Activated CD4-positive, alpha-beta T cell treated with anti-CD3 and anti-CD28 coated beads for 36 hours (primary cell): ENCODE measurements at regions not wholly inside any gene's neighbourhood (a gene's known extent, or its start where the extent isn't known, plus 50 kb on each side); places are given as distances from the start of the nearest gene placed in this dataset.

Experiments used
- ATAC-seq: fragments of 200-7000 bp; cut with Tn5 transposase; one replicate; pipeline ENCODE4 v1.10.0; 2021; ENCODE audit warnings: mild to moderate bottlenecking, moderate library complexity
- CTCF ChIA-PET: fragments of 350-600 bp; sonication (Branson Sonifier 250); formaldehyde crosslinking; loops from one replicate; lab custom pipeline; 2021; ENCODE audit warnings: antibody characterized with exemption; lab: Charles Lee
- POLR2A ChIA-PET: fragments of 350-600 bp; sonication (Branson Sonifier 250); formaldehyde crosslinking; loops from one replicate; lab custom pipeline; 2021; ENCODE audit warnings: antibody characterized with exemption, inconsistent platforms; lab: Charles Lee
- DNase-seq: peaks from one replicate; pipeline ENCODE4 v3.0.0-alpha.2; 2020
- H3K27ac Mint-ChIP-seq: one replicate; pipeline ENCODE4 v1.8.0; 2021; ENCODE audit warnings: mixed read lengths
- H3K27me3 Mint-ChIP-seq: one replicate; pipeline ENCODE4 v1.8.0; 2021; ENCODE audit warnings: mixed read lengths
- H3K36me3 Mint-ChIP-seq: one replicate; pipeline ENCODE4 v1.8.0; 2021; ENCODE audit warnings: low read depth, mixed read lengths
- H3K4me1 Mint-ChIP-seq: one replicate; pipeline ENCODE4 v1.8.0; 2021; ENCODE audit warnings: mixed read lengths
- H3K4me3 Mint-ChIP-seq: one replicate; pipeline ENCODE4 v1.8.0; 2021; ENCODE audit warnings: mild to moderate bottlenecking, moderate library complexity, mixed read lengths
- H3K9me3 Mint-ChIP-seq: one replicate; pipeline ENCODE4 v1.8.0; 2021; ENCODE audit warnings: low read depth, mixed read lengths
- intact Hi-C, 2 experiments: fragments of 100-400 bp; cut with DNase I in 1 of 2; cut with micrococcal nuclease in 1 of 2; formaldehyde crosslinking; loops; one replicate each; pipeline versions ENCODE4 v1.14.2 to v1.15.1; 2022 to 2024; cut with DNase I, micrococcal nuclease

DNA sequence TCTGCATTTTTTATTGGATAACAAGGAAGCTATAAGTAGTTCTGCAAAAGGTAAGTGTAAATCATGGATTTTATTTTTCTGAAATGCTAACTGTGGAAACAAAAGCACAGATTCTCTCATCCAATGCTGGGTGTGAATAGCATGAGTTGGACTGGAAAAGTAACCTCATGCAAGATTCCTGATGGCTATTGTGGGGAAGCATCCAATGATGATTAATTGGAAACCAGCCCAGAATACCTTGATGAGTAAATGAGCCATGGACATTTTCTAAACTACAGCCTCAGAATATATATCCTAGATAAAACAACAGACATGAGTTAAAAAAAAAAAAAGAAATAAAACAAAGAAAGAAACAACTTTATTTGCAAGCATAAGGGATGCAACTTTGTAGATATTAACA, 934.6 kb downstream of the CCSER2 start:
- H3K27ac Mint-ChIP-seq: no peak overlapping the region
- POLR2A ChIA-PET: no interaction called here
- H3K4me3 Mint-ChIP-seq: no peak overlapping the region

DNA sequence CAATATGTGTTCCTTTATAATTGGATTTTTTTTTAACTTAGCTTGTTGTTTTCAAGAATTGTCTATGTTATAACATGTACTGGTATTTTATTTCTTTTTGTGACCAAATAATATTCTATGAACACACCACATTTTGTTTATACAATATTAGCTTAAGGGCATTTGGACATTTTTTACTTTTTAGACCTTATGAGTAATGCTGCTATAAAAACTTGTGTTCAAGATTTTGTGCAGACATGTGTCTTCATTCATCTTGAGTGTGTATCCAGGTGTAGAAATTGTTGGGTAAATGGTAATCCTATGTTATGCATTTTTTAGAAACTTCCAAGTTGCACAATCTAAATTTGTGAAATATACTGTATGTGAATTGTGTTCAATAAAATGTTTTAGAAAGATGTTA, 936.7 kb downstream of the CCSER2 start:
- CTCF ChIA-PET: no interaction called here
- POLR2A ChIA-PET: no interaction called here

More for the DNA sequence above, 934.6 kb downstream of the CCSER2 start:
- DNase-seq (no peak), ATAC-seq (no peak)
- Mint-ChIP-seq H3K9me3 (no peaks in the 10 kb centered on the region), H3K27me3 (peaks cover 2% of the 10 kb centered on the region), H3K36me3 (no peaks in the 10 kb centered on the region), H3K4me1 (no peaks in the 10 kb centered on the region)
- intact Hi-C loops: no loop called here
- CTCF ChIA-PET: no interaction called here

DNA sequence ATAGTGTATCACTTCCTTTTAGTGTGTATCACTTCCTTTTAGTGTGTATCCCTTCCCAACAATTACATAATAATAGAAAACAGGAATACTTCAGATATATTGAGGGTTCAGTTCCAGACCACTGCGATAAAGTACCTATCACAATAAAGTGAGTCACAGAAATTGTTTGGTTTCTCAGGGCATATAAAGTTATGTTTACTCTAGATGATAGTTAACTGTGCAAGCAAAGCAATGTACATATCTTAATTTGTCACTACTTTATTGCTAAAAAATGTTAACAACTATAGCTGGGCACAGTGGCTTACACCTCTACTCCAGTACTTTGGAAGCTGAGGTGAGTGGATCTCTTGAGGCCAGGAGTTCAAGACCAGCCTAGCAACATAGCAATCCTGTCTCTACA, 938.4 kb downstream of the CCSER2 start:
- CTCF ChIA-PET: no interaction called here
- DNase-seq: no peak
- H3K36me3 Mint-ChIP-seq: no peaks in the 10 kb centered on the region
- POLR2A ChIA-PET: no interaction called here
- H3K27me3 Mint-ChIP-seq: no peaks in the 10 kb centered on the region
- H3K9me3 Mint-ChIP-seq: peaks cover 6% of the 10 kb centered on the region
- no peak overlapping the region for H3K4me3 Mint-ChIP-seq
- ATAC-seq: no peak
- H3K27ac Mint-ChIP-seq: no peak overlapping the region
- intact Hi-C loops: no loop called here
- no peaks in the 10 kb centered on the region for H3K4me1 Mint-ChIP-seq

More for the DNA sequence above, 936.7 kb downstream of the CCSER2 start:
- H3K4me1 Mint-ChIP-seq: no peaks in the 10 kb centered on the region
- intact Hi-C loops: no loop called here
- H3K27ac Mint-ChIP-seq: no peak overlapping the region
- H3K36me3 Mint-ChIP-seq: no peaks in the 10 kb centered on the region
- H3K27me3 Mint-ChIP-seq: no peaks in the 10 kb centered on the region
- no peak overlapping the region for H3K4me3 Mint-ChIP-seq
- H3K9me3 Mint-ChIP-seq: no peaks in the 10 kb centered on the region
- DNase-seq (no peak), ATAC-seq (no peak)

DNA sequence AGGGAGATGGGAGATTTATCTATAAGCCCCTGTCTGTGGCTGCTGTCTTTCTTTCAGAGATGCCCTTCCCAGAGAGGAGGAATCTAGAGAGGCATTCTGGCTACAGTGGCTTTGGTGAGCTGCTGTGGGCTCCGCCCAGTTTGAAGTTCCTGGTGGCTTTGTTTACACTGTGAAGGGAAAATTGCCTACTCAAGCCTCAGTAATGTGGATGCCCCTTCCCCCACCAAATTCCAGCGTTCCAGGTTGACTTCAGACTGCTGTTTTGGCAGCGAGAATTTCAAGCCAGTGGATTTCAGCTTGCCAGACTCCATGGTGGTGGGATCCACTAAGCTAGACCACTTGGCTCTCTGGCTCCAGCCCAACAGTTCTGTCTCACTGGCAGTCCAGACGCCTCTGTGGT, 951.6 kb downstream of the CCSER2 start:
- Mint-ChIP-seq H3K9me3 (peaks cover 2% of the 10 kb centered on the region), H3K4me3 (no peak overlapping the region), H3K36me3 (no peaks in the 10 kb centered on the region), H3K4me1 (no peaks in the 10 kb centered on the region), H3K27me3 (no peaks in the 10 kb centered on the region), H3K27ac (no peak overlapping the region)
- CTCF ChIA-PET: no interaction called here
- POLR2A ChIA-PET: no interaction called here
- DNase-seq (no peak), ATAC-seq (no peak)
- intact Hi-C loops: no loop called here

DNA sequence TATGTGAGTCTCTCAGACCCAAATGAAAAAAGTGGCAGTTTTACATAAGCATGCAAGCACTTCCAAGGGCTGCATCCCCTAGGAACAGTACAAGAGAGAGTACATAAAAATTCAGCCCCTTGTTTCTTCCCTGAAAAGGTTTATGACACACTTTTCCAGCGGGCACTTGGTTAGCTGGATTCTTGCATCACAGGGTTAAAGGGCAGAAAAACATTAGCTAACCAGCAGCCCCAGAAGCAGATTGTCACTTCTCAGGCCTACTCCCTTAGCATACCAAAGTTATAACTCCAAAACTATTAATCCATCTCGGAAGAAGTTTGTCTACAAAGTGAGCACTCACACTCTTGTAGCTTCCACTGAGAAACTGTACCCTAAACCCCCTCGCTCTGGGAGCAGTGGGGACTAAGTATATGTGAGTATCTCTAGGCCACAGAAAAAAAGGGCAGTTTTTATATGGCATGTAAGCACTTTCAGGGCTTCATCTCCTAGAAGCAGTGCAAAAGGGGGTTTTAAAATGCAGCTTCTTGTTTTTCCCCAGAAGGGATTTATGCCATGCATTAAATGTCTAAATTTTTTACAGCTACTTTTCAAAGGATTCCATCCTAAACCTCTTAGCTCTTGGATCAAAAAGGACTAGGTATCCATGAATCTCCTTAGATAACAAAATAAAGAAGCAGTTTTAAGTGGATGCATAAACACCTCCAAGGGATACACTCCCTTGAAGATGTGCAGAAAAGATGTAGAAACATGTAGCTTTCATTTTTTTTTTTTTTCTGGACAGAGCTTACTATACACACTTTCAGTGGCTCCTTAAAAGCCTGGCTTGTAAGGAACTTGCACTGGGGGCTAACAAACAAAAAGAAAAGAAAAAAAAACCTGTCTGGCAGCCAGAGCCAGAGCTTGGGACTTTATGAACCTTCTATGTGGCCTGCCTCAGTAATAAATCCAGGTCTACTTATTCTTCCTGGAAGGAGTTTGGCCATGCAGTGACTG, 956.7 kb downstream of the CCSER2 start:
- Mint-ChIP-seq H3K9me3 (peaks cover 4% of the 10 kb centered on the region), H3K4me3 (no peak overlapping the region), H3K36me3 (no peaks in the 10 kb centered on the region), H3K27ac (no peak overlapping the region), H3K4me1 (no peaks in the 10 kb centered on the region), H3K27me3 (no peaks in the 10 kb centered on the region)
- ATAC-seq (no peak), DNase-seq (no peak)
- ChIA-PET POLR2A (no interaction called here), CTCF (no interaction called here)
- intact Hi-C loops: no loop called here

DNA sequence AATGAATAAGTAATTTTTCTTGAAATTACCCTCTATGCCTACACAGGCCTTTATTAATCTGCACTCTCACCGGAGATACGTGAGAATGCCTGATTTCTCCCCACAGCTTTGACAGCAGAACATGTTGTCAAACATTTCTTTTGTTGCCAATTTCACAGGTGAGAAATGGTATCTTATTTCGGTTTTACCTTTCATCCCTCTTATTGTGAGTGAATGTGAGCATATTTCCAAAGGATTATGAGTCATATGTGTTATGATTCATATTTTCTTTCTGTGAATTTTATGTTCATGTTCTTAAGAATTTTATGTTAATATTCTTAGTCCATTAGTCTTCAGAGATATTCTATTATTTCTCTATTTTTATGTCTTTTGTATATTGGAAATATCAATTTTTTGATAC, 965.1 kb downstream of the CCSER2 start:
- Mint-ChIP-seq H3K36me3 (no peaks in the 10 kb centered on the region), H3K27ac (no peak overlapping the region), H3K27me3 (no peaks in the 10 kb centered on the region), H3K9me3 (peaks cover 3% of the 10 kb centered on the region), H3K4me3 (no peak overlapping the region), H3K4me1 (no peaks in the 10 kb centered on the region)
- CTCF ChIA-PET: no interaction called here
- DNase-seq: no peak
- intact Hi-C loops: no loop called here
- ATAC-seq: no peak
- POLR2A ChIA-PET: no interaction called here

DNA sequence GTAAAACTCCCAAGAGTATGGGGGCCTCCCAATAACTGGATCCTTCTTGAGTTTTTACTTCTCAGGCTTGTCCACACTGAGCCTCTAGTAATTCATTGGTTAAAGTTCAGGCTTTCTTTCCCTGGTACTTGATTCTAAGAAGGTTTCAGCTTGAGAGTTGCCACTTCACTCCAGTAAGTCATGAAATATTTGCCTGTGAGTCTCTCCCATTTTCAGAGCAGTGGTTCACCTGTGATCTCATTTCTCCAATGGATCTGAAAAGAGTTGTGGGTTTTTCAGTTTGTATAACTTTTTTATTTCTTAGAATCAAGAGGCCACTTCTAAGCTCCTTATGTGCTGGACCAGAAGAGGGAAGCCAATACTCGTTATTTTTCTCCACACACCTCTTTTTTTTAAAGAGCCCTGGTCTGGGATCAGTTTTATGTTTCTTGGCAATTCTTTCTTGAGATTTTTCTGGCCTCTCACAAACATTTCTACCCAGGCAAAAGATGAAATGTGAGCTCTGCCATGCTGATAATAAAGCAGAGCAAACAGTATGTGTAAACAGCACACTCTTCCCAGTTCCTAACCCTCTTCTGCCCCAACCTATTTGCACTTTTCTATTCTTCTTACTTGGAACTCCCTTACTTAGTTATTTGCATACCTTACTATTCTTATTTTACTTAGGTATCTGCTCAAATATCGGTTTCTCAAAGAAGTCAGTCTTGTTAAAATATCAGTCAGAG, 983.4 kb downstream of the CCSER2 start:
- no peaks in the 10 kb centered on the region for H3K4me1 Mint-ChIP-seq
- no peaks in the 10 kb centered on the region for H3K36me3 Mint-ChIP-seq
- H3K27ac Mint-ChIP-seq: no peak overlapping the region
- intact Hi-C loops: no loop called here
- POLR2A ChIA-PET: no interaction called here
- CTCF ChIA-PET: no interaction called here
- peaks cover 4% of the 10 kb centered on the region for H3K27me3 Mint-ChIP-seq
- no peak for ATAC-seq
- no peak overlapping the region for H3K4me3 Mint-ChIP-seq
- no peak for DNase-seq
- no peaks in the 10 kb centered on the region for H3K9me3 Mint-ChIP-seq

DNA sequence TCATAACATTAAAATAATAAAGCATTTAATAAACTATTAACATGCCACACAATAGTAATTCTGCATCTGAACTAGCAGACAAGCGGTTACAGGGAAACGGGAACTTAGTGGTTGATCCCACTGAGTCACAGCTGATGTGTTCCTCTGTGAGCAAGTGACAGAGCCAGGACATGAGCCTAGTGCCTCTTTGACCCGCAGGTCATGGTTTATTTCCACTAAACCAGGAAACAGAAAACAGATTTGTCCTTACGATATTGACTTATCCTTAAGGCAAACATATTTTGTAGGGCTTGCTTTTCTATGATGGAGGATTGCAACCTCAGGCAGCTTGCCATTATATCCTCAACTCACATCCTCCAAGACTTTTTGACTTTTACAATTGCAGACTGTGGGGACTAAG, 987.3 kb downstream of the CCSER2 start:
- peaks cover 2% of the 10 kb centered on the region for H3K27me3 Mint-ChIP-seq
- H3K9me3 Mint-ChIP-seq: no peaks in the 10 kb centered on the region
- ChIA-PET POLR2A (no interaction called here), CTCF (no interaction called here)
- H3K4me1 Mint-ChIP-seq: no peaks in the 10 kb centered on the region
- DNase-seq: no peak
- intact Hi-C loops: no loop called here
- no peak for ATAC-seq
- no peak overlapping the region for H3K27ac Mint-ChIP-seq
- H3K36me3 Mint-ChIP-seq: no peaks in the 10 kb centered on the region
- H3K4me3 Mint-ChIP-seq: no peak overlapping the region

DNA sequence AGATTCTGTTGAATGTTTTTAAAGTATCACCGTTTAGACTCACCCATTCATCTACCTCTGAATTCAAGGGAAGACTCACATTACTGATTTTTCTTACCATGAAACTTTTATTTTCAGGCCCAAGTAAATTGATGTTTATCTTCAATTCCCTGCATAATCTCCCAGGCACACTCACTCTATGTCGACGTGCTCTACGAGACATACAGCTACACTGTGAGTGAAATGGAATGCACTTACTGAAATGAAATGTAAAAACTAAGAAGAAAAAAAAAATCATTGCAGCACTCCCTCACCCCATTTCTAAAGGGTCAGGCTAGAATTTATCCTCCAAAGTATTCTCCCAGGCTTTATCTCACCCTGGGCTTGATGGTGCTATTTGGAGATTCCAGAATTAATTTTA, 987.9 kb downstream of the CCSER2 start:
- DNase-seq: no peak
- H3K27ac Mint-ChIP-seq: no peak overlapping the region

DNA sequence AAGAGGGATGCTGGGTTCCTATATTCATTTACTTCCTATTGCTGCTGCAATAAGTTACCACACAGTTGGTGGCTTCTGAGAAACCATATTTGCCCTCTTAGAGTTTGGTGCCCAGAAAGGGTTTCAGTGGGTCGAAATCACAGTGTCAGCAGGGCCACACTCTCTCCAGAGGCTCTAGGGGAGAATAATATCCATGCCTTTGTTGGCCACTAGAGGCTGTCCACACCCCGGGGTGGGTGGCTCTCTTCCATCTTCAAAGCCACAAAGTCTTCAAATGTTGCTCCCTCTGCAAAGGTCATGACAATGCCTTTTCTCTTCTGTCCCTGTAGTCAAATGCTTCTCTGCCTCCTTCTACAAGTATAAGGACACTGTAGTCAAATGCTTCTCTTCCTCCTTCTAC, 989.4 kb downstream of the CCSER2 start:
- ATAC-seq (no peak), DNase-seq (no peak)
- POLR2A ChIA-PET: no interaction called here
- no peak overlapping the region for H3K27ac Mint-ChIP-seq
- H3K9me3 Mint-ChIP-seq: no peaks in the 10 kb centered on the region
- CTCF ChIA-PET: no interaction called here
- peaks cover 2% of the 10 kb centered on the region for H3K27me3 Mint-ChIP-seq
- intact Hi-C loops: no loop called here
- no peaks in the 10 kb centered on the region for H3K4me1 Mint-ChIP-seq
- H3K4me3 Mint-ChIP-seq: no peak overlapping the region
- H3K36me3 Mint-ChIP-seq: no peaks in the 10 kb centered on the region

More for the DNA sequence above, 987.9 kb downstream of the CCSER2 start:
- Mint-ChIP-seq H3K4me3 (no peak overlapping the region), H3K4me1 (no peaks in the 10 kb centered on the region), H3K27me3 (peaks cover 2% of the 10 kb centered on the region), H3K9me3 (no peaks in the 10 kb centered on the region), H3K36me3 (no peaks in the 10 kb centered on the region)
- no peak for ATAC-seq
- ChIA-PET CTCF (no interaction called here), POLR2A (no interaction called here)
- intact Hi-C loops: no loop called here

DNA sequence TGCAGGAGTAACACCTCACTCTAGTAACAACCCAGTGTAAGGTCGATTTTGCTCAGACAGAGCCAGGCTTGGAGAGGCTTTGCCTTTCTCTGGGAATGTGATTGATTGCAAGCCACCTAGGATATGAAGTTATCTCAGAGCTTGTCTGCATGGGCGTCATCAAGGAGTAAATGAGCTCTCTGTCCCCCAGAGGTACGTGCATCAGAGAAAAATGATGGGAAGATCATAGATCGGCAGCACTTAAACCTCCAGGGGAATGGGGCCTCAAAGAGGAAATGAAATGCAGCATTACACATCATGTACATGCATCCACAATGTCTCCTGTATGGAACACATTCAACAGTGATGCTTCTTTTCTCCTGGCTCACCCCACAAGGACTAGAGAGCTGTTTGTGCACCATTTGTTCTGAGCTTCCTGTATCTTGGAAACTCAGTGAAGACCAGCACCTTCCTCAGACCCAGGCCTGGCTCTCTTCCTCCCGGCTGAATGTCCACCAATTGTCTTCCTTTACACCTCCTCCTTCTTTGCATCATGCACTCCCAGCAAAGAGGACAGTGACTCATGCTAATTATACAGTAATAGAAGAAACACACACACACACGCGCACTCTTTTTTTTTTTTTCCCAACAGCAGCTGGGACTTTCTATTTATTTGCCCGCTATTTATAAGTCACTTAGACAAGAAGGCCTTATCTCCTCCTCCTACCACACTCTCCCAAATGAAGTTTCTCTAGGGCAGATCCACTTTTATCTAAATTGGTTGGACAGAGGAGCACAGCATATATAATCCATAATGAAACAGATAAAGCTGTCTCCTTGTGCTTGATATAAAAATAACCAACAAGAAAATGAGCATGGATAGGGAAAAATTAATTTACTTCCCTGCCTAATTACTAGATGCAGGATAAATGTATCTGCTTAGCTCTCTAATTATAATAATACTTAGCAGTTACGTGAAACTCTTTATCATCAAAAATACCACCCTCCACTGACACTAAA, 990.7 kb downstream of the CCSER2 start:
- H3K4me3 Mint-ChIP-seq: no peak overlapping the region

More for the DNA sequence above, 990.7 kb downstream of the CCSER2 start:
- no peak overlapping the region for H3K27ac Mint-ChIP-seq
- peaks cover 2% of the 10 kb centered on the region for H3K27me3 Mint-ChIP-seq
- intact Hi-C loops: no loop called here
- POLR2A ChIA-PET: no interaction called here
- H3K4me1 Mint-ChIP-seq: no peaks in the 10 kb centered on the region
- no peak for DNase-seq
- H3K9me3 Mint-ChIP-seq: no peaks in the 10 kb centered on the region
- CTCF ChIA-PET: interaction anchor here (0.5 kb wide), 1 partner anchor 78 kb away, joined by 3 read pairs; no protein-coding TSS in a partner anchor
- ATAC-seq: no peak
- H3K36me3 Mint-ChIP-seq: no peaks in the 10 kb centered on the region
